GM12878 (cell line): ENCODE measurements at regions not wholly inside any gene's neighbourhood (a gene's known extent, or its start where the extent isn't known, plus 50 kb on each side); places are given as distances from the start of the nearest gene placed in this dataset.

ENCODE experiments used
- CBX3 ChIP-seq: fragments of 200-600 bp; sonication (generic); IDR thresholded peaks from 2 replicates; pipeline ENCODE4 v1.6.1; 2016; ENCODE audit warnings: low read depth, borderline replicate concordance
- EZH2 ChIP-seq: IDR thresholded peaks from 2 replicates; pipeline ENCODE4 v1.6.1; 2012; ENCODE audit warnings: low read depth, mild to moderate bottlenecking, control low read depth, inconsistent platforms, low read length, borderline replicate concordance; ENCODE audit not compliant: control insufficient read depth
- NFYA ChIP-seq: IDR thresholded peaks from 2 replicates; pipeline ENCODE4 v1.6.1; 2011; ENCODE audit warnings: low read depth, mild to moderate bottlenecking, low read length, improper control_type of control experiment, borderline replicate concordance
- NR2C1 ChIP-seq: fragments of 450-650 bp; IDR thresholded peaks from 2 replicates; pipeline ENCODE4 v1.6.1; 2017; ENCODE audit warnings: antibody characterized with exemption, mild to moderate bottlenecking, moderate library complexity
- POLR2A ChIP-seq: IDR thresholded peaks from 2 replicates; pipeline ENCODE4 v1.6.1; 2011; ENCODE audit warnings: low read depth, mild to moderate bottlenecking, low read length
- POLR2AphosphoS5 ChIP-seq: IDR thresholded peaks from 2 replicates; pipeline ENCODE4 v1.6.1; 2011; ENCODE audit warnings: mild to moderate bottlenecking, low read length, inconsistent platforms
- ZBED1 ChIP-seq: IDR thresholded peaks from 2 replicates; pipeline ENCODE4 v1.6.1; 2016; ENCODE audit warnings: borderline replicate concordance
- TF ChIP-seq, protein P1 (sequence below): IDR thresholded peaks from 2 replicates; pipeline ENCODE4 v1.6.1; 2011; ENCODE audit warnings: low read depth, mild to moderate bottlenecking, low read length, moderate library complexity, borderline replicate concordance; ENCODE audit errors: extremely low read depth
- TF ChIP-seq, protein P2 (sequence below), 3 experiments: IDR thresholded peaks in 2 of 3; conservative IDR thresholded peaks in 1 of 3; 2 replicates each; pipeline ENCODE4 v1.5.1; 2011; ENCODE audit warnings: low read depth in 3 of 3, low read length in 3 of 3, mild to moderate bottlenecking in 3 of 3, control low read depth in 2 of 3, moderate library complexity in 2 of 3, inconsistent platforms in 1 of 3, mixed read lengths in 1 of 3; ENCODE audit not compliant: control insufficient read depth in 2 of 3, insufficient read depth in 1 of 3; ENCODE audit errors: extremely low read depth in 1 of 3

DNA sequence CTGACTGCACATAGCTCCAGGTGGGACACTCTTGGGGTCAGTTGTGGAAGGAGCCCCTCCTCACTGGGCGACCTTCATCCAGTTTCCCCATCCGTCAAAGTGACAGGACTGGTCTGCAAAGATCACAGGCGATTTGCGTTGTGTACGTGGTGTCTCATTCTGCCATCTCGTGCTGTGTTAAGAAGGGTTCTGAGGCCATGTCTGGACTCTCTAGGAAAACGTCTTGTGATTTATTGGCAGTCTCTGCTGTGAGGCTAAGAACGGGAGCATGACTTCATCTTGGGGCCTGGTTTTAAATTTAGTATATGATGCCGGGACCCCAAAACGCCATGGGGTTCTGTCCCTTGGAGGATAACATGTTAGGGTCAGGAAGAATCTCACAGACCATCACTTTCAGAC is 65.2 kb upstream of the CIBAR2 start:
- TF ChIP-seq POLR2AphosphoS5 (no peak), ZBED1 (no peak), NR2C1 (no peak), POLR2A (no peak), EZH2 (no peak), NFYA (no peak), CBX3 (no peak)
- TF ChIP-seq, protein P1, sequence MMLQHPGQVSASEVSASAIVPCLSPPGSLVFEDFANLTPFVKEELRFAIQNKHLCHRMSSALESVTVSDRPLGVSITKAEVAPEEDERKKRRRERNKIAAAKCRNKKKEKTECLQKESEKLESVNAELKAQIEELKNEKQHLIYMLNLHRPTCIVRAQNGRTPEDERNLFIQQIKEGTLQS, result no peak
- TF ChIP-seq, protein P2, sequence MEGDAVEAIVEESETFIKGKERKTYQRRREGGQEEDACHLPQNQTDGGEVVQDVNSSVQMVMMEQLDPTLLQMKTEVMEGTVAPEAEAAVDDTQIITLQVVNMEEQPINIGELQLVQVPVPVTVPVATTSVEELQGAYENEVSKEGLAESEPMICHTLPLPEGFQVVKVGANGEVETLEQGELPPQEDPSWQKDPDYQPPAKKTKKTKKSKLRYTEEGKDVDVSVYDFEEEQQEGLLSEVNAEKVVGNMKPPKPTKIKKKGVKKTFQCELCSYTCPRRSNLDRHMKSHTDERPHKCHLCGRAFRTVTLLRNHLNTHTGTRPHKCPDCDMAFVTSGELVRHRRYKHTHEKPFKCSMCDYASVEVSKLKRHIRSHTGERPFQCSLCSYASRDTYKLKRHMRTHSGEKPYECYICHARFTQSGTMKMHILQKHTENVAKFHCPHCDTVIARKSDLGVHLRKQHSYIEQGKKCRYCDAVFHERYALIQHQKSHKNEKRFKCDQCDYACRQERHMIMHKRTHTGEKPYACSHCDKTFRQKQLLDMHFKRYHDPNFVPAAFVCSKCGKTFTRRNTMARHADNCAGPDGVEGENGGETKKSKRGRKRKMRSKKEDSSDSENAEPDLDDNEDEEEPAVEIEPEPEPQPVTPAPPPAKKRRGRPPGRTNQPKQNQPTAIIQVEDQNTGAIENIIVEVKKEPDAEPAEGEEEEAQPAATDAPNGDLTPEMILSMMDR (IDR thresholded peaks at IDR 0.05 in 2 of 3, conservative IDR thresholded peaks at IDR 0.05 in 1 of 3; ENCODE audit: control insufficient read depth in 2 of 3, extremely low read depth in 1 of 3, insufficient read depth in 1 of 3, low read depth in 3 of 3, low read length in 3 of 3), result no peak
